ENCODE measurements at regions not wholly inside any gene's neighbourhood (a gene's known extent, or its start where the extent isn't known, plus 50 kb on each side); places are given as distances from the start of the nearest gene placed in this dataset.

DNA sequence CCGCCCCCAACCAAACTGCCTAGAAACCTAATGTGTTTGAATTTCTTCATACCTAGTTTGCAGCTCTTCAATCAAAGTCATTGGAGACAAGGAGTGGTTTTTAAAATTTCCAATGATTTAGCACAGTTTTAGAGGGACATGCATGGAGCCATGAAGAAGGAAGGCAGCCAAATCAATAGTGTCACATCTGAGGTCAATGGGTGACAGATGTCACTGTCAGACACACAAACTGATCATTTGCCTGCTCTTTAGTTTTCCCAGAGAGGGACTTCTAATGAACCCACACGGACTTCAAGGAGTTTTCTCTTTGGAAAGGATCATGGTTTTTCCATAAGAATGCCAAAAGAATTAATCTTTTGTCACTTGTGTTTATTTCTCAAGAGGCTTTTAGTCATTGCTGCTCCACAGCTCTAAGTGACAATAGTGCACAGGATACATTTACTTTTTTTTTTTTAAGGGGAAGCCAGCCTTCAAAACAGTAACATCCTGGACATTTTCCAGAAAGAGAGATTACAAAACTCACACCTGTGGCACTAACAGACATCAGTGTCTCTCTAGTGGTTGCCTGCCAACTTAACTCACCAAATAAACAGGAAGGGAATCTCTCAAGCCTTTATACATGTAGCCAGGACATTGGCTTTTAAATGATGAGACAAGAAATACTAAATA lies 251.1 kb upstream of the DIAPH2 start:
- no peak for DNase-seq (ENCODE audit: low spot score, unreplicated experiment)
- Mint-ChIP-seq H3K4me3 (ENCODE audit: low read depth) (no peak overlapping the region), H3K27ac (no peak overlapping the region), H3K9me3 (ENCODE audit: low read depth) (no peaks in the 10 kb centered on the region), H3K27me3 (no peaks in the 10 kb centered on the region), H3K4me1 (ENCODE audit: low read depth) (peaks cover 28% of the 10 kb centered on the region), H3K36me3 (ENCODE audit: insufficient read depth) (no peaks in the 10 kb centered on the region)
- TF ChIP-seq, protein P1, sequence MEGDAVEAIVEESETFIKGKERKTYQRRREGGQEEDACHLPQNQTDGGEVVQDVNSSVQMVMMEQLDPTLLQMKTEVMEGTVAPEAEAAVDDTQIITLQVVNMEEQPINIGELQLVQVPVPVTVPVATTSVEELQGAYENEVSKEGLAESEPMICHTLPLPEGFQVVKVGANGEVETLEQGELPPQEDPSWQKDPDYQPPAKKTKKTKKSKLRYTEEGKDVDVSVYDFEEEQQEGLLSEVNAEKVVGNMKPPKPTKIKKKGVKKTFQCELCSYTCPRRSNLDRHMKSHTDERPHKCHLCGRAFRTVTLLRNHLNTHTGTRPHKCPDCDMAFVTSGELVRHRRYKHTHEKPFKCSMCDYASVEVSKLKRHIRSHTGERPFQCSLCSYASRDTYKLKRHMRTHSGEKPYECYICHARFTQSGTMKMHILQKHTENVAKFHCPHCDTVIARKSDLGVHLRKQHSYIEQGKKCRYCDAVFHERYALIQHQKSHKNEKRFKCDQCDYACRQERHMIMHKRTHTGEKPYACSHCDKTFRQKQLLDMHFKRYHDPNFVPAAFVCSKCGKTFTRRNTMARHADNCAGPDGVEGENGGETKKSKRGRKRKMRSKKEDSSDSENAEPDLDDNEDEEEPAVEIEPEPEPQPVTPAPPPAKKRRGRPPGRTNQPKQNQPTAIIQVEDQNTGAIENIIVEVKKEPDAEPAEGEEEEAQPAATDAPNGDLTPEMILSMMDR (IDR thresholded peaks at IDR 0.05; ENCODE audit: unreplicated experiment) = no peak

DNA sequence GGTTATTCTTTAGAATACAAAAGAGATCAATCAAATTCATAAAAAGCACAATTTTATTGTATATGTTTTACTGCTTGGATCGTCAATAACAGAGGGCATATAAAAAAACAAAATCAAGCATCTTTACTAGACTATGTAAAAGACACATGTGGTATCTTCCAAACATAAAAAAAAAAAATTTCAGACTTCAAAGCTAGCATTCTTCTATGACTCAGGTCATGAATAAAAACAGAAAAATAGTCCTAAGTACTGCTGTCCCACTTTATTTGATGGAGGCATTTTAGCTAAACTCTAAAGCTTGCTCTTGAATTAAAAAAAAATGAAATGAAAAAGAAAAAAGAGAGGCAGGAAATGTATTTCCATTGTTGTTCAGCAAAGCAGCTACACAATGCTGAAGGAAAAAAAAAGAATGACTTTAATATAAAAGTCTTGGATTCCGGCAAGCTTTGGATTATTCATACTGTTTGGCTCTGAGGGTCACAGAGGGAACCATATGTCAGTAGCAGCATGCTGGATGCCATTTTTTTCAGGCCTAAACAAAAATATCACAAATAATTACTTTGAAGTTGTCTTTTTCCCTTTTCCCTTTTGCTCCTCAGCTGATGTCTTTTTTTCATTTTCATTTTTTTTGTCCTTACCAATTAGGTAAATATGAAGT lies 249.1 kb upstream of the DIAPH2 start:
- no peak for DNase-seq (ENCODE audit: low spot score, unreplicated experiment)
- peaks cover 27% of the 10 kb centered on the region for H3K4me1 Mint-ChIP-seq (ENCODE audit: low read depth)
- TF ChIP-seq, protein P1 (IDR thresholded peaks at IDR 0.05; ENCODE audit: unreplicated experiment) = no peak
- H3K4me3 Mint-ChIP-seq (ENCODE audit: low read depth) = no peak overlapping the region
- H3K36me3 Mint-ChIP-seq (ENCODE audit: insufficient read depth) = no peaks in the 10 kb centered on the region
- no peak overlapping the region for H3K27ac Mint-ChIP-seq
- no peaks in the 10 kb centered on the region for H3K9me3 Mint-ChIP-seq (ENCODE audit: low read depth)
- H3K27me3 Mint-ChIP-seq = no peaks in the 10 kb centered on the region

DNA sequence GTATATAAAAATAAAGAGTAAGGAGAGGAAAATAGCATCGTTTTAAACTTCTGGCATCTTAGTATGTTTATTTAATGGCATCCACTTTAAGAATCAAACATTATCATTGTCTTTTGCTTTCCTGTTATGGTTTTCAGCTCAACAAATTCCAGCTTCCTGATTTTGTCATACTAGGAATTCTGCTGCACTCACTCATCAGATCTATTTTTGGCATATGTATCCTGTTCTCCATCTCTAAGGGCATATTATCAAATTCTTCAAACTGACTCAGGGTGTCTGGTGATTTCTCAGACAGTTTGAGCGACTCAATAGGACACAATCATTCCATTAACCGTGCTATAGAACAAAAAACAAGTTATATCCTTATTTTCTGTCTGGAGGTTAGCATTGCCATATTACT lies 248.5 kb upstream of the DIAPH2 start:
- Mint-ChIP-seq H3K36me3 (ENCODE audit: insufficient read depth) (no peaks in the 10 kb centered on the region), H3K4me1 (ENCODE audit: low read depth) (peaks cover 21% of the 10 kb centered on the region), H3K27ac (no peak overlapping the region), H3K4me3 (ENCODE audit: low read depth) (no peak overlapping the region), H3K27me3 (no peaks in the 10 kb centered on the region), H3K9me3 (ENCODE audit: low read depth) (no peaks in the 10 kb centered on the region)
- DNase-seq (ENCODE audit: low spot score, unreplicated experiment) = no peak
- TF ChIP-seq, protein P1 (IDR thresholded peaks at IDR 0.05; ENCODE audit: unreplicated experiment) = no peak

DNA sequence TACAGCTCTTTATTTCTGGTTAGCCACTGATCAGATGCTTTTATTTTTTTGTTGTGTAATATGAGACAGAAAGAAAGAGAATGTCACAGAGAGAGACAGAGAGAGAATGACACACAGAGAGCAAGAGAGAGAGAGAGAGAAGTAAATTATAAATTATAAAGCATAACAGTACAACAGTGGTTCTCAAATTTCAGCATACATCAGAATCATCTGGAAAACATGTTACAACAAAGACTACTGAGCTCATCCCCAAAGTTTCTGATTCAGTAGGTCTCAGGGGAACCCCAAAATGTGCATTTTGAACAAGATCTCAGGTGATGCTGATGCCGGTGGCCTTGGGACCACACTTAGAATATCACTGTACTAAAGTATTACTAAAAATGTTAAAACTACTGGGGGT lies 245.8 kb upstream of the DIAPH2 start:
- Mint-ChIP-seq H3K4me3 (ENCODE audit: low read depth) (no peak overlapping the region), H3K36me3 (ENCODE audit: insufficient read depth) (no peaks in the 10 kb centered on the region), H3K9me3 (ENCODE audit: low read depth) (no peaks in the 10 kb centered on the region), H3K4me1 (ENCODE audit: low read depth) (peaks cover 13% of the 10 kb centered on the region), H3K27me3 (no peaks in the 10 kb centered on the region), H3K27ac (no peak overlapping the region)
- DNase-seq (ENCODE audit: low spot score, unreplicated experiment) = no peak
- TF ChIP-seq, protein P1 (IDR thresholded peaks at IDR 0.05; ENCODE audit: unreplicated experiment) = no peak

DNA sequence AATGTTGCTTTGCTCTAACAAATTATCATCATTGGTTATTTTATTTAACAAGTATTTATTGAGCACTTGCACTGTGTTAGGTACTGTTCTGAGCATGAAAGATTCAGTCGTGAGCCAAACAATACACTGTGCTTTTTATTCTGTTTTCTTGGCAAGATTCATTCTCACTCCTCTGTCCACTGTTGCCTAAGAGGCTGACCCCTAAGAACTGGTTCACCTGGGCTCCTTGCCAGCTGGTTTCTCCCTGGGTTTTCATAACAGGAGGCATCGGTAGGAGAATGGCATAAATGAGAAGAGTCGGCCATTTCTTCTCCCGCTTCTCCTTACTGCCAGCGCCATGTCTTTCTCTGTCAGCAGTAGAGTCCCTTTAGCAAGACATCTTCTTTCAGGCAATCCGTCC lies 243.7 kb upstream of the DIAPH2 start:
- Mint-ChIP-seq H3K36me3 (ENCODE audit: insufficient read depth) (no peaks in the 10 kb centered on the region), H3K27ac (no peak overlapping the region), H3K4me1 (ENCODE audit: low read depth) (no peaks in the 10 kb centered on the region), H3K9me3 (ENCODE audit: low read depth) (no peaks in the 10 kb centered on the region), H3K27me3 (no peaks in the 10 kb centered on the region), H3K4me3 (ENCODE audit: low read depth) (no peak overlapping the region)
- TF ChIP-seq, protein P1 (IDR thresholded peaks at IDR 0.05; ENCODE audit: unreplicated experiment) = no peak
- DNase-seq (ENCODE audit: low spot score, unreplicated experiment) = no peak

All from progenitor cell of endocrine pancreas (in vitro differentiated cells).